A549 (cell line): ENCODE measurements at regions not wholly inside any gene's neighbourhood (a gene's known extent, or its start where the extent isn't known, plus 50 kb on each side); places are given as distances from the start of the nearest gene placed in this dataset.

ENCODE experiments used
- ATAC-seq, 2 experiments: fragments of 200-7000 bp in 1 of 2; fragments of >200 bp in 1 of 2; cut with Nextera tagmentation in 1 of 2; cut with Tn5 transposase in 1 of 2; 3 replicates each; pipeline versions ENCODE4 v1.8.0 to v1.9.1; 2018 to 2020; ENCODE audit warnings: mild to moderate bottlenecking in 1 of 2, moderate library complexity in 1 of 2
- CTCF ChIA-PET: fragments of 300-600 bp; sonication (Branson Sonifier 250); formaldehyde crosslinking; extraction: SDS; loops from one replicate; lab custom pipeline; 2021; ENCODE audit warnings: antibody characterized with exemption, inconsistent platforms; lab: Yijun Ruan, JAX
- POLR2A ChIA-PET: fragments of 350-600 bp; formaldehyde crosslinking; extraction: SDS; loops from one replicate; lab custom pipeline; 2021; ENCODE audit warnings: antibody characterized with exemption, inconsistent platforms; lab: Yijun Ruan, JAX
- DNase-seq, 2 experiments: peaks; one replicate each; pipeline versions ENCODE4 v3.0.0 to v3.0.0-alpha.2; 2011 to 2016; ENCODE audit warnings: low read depth in 1 of 2, low spot score in 1 of 2
- FAIRE-seq: peaks from 2 replicates; lab custom pipeline; 2011; peaks lifted over from hg19 to GRCh38; lab: Jason Lieb, UNC
- H3K27ac ChIP-seq, 2 experiments: fragments of >200 bp; sonication (Bioruptor Twin); formaldehyde crosslinking; 3 replicates each; pipeline ENCODE4 v1.5.1; 2016 to 2017
- H3K4me1 ChIP-seq: fragments of >200 bp; sonication (Bioruptor Twin); formaldehyde crosslinking; 3 replicates; pipeline ENCODE4 v1.6.1; 2016
- H3K4me2 ChIP-seq: fragments of >200 bp; sonication (Bioruptor Twin); formaldehyde crosslinking; 3 replicates; pipeline ENCODE4 v1.6.1; 2016
- H3K4me3 ChIP-seq: fragments of >200 bp; sonication (Bioruptor Twin); formaldehyde crosslinking; 3 replicates; pipeline ENCODE4 v1.5.1; 2016
- H3K9me3 ChIP-seq: fragments of >200 bp; sonication (Bioruptor Twin); formaldehyde crosslinking; 3 replicates; pipeline ENCODE4 v1.6.1; 2016
- CBX2 ChIP-seq: fragments of 200-600 bp; sonication (generic); IDR thresholded peaks from 2 replicates; pipeline ENCODE4 v1.6.1; 2016; ENCODE audit warnings: low read depth, mild to moderate bottlenecking, borderline replicate concordance
- CHD4 ChIP-seq: fragments of 200-600 bp; sonication (generic); IDR thresholded peaks from 2 replicates; pipeline ENCODE4 v1.6.1; 2016; ENCODE audit warnings: antibody characterized with exemption, mild to moderate bottlenecking, borderline replicate concordance
- EHF ChIP-seq: fragments of 250-450 bp; sonication (Bioruptor Pico); IDR thresholded peaks from 2 replicates; pipeline ENCODE4 v1.5.0; 2020; ENCODE audit warnings: mild to moderate bottlenecking
- EHMT2 ChIP-seq: fragments of 200-600 bp; sonication (generic); IDR thresholded peaks from 2 replicates; pipeline ENCODE4 v1.6.1; 2016; ENCODE audit warnings: antibody characterized with exemption, low read depth, mild to moderate bottlenecking, moderate library complexity
- EP300 ChIP-seq, 2 experiments: fragments of >200 bp; sonication (Bioruptor Twin); formaldehyde crosslinking; IDR thresholded peaks; 2 replicates in 1 of 2; 3 replicates in 1 of 2; pipeline ENCODE4 v1.6.1; 2016 to 2017
- FOSB ChIP-seq: fragments of 250-450 bp; sonication (Bioruptor Pico); IDR thresholded peaks from 2 replicates; pipeline ENCODE4 v1.5.0; 2020; ENCODE audit warnings: mild to moderate bottlenecking, moderate library complexity
- FOXS1 ChIP-seq: fragments of 250-450 bp; sonication (Bioruptor Pico); IDR thresholded peaks from 2 replicates; pipeline ENCODE4 v1.5.0; 2020; ENCODE audit warnings: mild to moderate bottlenecking, moderate library complexity
- HOXB5 ChIP-seq: fragments of 250-450 bp; sonication (Bioruptor Pico); IDR thresholded peaks from 2 replicates; pipeline ENCODE4 v1.5.0; 2020; ENCODE audit warnings: mild to moderate bottlenecking, moderate library complexity
- KDM1A ChIP-seq: fragments of 200-600 bp; sonication (generic); IDR thresholded peaks from 2 replicates; pipeline ENCODE4 v1.6.1; 2016; ENCODE audit warnings: low read depth, mild to moderate bottlenecking
- MAZ ChIP-seq: fragments of 150-350 bp; IDR thresholded peaks from 2 replicates; pipeline ENCODE4 v1.6.1; 2014; ENCODE audit warnings: antibody characterized with exemption, low read depth, low read length, borderline replicate concordance
- MYC ChIP-seq: IDR thresholded peaks from 2 replicates; pipeline ENCODE4 v1.6.1; 2012; ENCODE audit warnings: mild to moderate bottlenecking, inconsistent platforms, low read length, improper control_type of control experiment, borderline replicate concordance
- NR3C1 ChIP-seq: fragments of >200 bp; sonication (Bioruptor Twin); formaldehyde crosslinking; IDR thresholded peaks from 3 replicates; pipeline ENCODE4 v1.6.1; 2017
- POLR2A ChIP-seq: IDR thresholded peaks from 2 replicates; pipeline ENCODE4 v1.6.1; 2012; ENCODE audit warnings: mild to moderate bottlenecking, low read length
- POLR2AphosphoS2 ChIP-seq: conservative IDR thresholded peaks from 2 replicates; pipeline ENCODE4 v1.6.1; 2012; ENCODE audit warnings: low read length, improper control_type of control experiment, inconsistent platforms
- RARB ChIP-seq: fragments of 250-450 bp; sonication (Bioruptor Pico); IDR thresholded peaks from 2 replicates; pipeline ENCODE4 v1.8.0; 2021; ENCODE audit warnings: mild to moderate bottlenecking, moderate library complexity
- RCOR1 ChIP-seq: fragments of 150-350 bp; IDR thresholded peaks from 2 replicates; pipeline ENCODE4 v1.6.1; 2014; ENCODE audit warnings: antibody characterized with exemption, low read length, low read depth
- SMC3 ChIP-seq: fragments of >200 bp; sonication (Bioruptor Twin); formaldehyde crosslinking; IDR thresholded peaks from 3 replicates; pipeline ENCODE4 v1.6.1; 2018; ENCODE audit warnings: inconsistent platforms
- TFCP2L1 ChIP-seq: fragments of 250-450 bp; sonication (Bioruptor Pico); IDR thresholded peaks from 2 replicates; pipeline ENCODE4 v1.5.0; 2021; ENCODE audit warnings: mild to moderate bottlenecking
- WGBS: methylation state at CpG from one replicate; pipeline ENCODE4 v1.1.6; 2017; ENCODE audit errors: missing lambda C conversion rate; 5-methylcytosine and 5-hydroxymethylcytosine counted together
- TF ChIP-seq, protein P1 (sequence below): fragments of >200 bp; sonication (Bioruptor Twin); formaldehyde crosslinking; IDR thresholded peaks from 3 replicates; pipeline ENCODE4 v1.5.1; 2016
- TF ChIP-seq, protein P2 (sequence below): fragments of 250-450 bp; sonication (Bioruptor Pico); IDR thresholded peaks from 2 replicates; pipeline ENCODE4 v1.5.0; 2021; ENCODE audit warnings: mild to moderate bottlenecking, moderate library complexity, borderline replicate concordance
- TF ChIP-seq, protein P3 (sequence below): fragments of 200-600 bp; sonication (generic); IDR thresholded peaks from 2 replicates; pipeline ENCODE4 v1.6.1; 2016; ENCODE audit warnings: antibody characterized with exemption, mild to moderate bottlenecking, moderate library complexity

DNA sequence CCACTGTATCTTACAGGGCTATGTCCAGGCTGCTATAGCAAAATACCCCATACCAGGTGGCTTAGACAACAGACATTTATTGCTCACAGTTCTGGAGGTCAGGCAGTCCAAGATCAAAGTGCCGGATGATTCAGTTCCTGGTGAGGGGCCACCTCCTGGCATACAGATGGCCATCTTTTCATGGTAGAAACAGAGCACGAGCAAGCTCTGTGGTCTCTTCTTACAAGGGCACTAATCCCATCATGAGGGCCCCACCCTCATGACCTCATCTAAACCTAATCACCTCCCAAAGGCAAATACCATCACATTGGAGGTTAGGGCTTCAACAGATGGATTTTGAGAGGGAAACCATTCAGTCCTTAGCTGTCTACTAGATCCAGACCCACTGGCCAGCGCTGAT is 117.4 kb upstream of the NECTIN1 start:
- FAIRE-seq: no peak
- Histone ChIP-seq H3K4me3 (no peak overlapping the region), H3K27ac (no peak overlapping the region), H3K4me1 (no peaks in the 10 kb centered on the region), H3K4me2 (no peak overlapping the region), H3K9me3 (no peaks in the 10 kb centered on the region)
- 36% methylated on average over 3 of the region's 3 CpGs for WGBS
- ChIA-PET CTCF (interaction anchor here (0.8 kb wide), 1 partner anchor 16 kb away, joined by 3 read pairs; no protein-coding TSS in a partner anchor), POLR2A (no interaction called here)
- ATAC-seq: no peak
- TF ChIP-seq FOXS1 (CRISPR knock-in tag) (no peak), POLR2AphosphoS2 (no peak), MAZ (no peak), POLR2A (no peak), NR3C1 (no peak), EHMT2 (no peak), EP300 (IDR thresholded peaks at IDR 0.05) (no peak), CHD4 (no peak), CBX2 (no peak), TFCP2L1 (no peak), SMC3 (no peak), EHF (no peak), RARB (CRISPR knock-in tag) (no peak), HOXB5 (CRISPR knock-in tag) (no peak)
- TF ChIP-seq, protein P1, sequence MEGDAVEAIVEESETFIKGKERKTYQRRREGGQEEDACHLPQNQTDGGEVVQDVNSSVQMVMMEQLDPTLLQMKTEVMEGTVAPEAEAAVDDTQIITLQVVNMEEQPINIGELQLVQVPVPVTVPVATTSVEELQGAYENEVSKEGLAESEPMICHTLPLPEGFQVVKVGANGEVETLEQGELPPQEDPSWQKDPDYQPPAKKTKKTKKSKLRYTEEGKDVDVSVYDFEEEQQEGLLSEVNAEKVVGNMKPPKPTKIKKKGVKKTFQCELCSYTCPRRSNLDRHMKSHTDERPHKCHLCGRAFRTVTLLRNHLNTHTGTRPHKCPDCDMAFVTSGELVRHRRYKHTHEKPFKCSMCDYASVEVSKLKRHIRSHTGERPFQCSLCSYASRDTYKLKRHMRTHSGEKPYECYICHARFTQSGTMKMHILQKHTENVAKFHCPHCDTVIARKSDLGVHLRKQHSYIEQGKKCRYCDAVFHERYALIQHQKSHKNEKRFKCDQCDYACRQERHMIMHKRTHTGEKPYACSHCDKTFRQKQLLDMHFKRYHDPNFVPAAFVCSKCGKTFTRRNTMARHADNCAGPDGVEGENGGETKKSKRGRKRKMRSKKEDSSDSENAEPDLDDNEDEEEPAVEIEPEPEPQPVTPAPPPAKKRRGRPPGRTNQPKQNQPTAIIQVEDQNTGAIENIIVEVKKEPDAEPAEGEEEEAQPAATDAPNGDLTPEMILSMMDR: no peak
- no peak for DNase-seq

DNA sequence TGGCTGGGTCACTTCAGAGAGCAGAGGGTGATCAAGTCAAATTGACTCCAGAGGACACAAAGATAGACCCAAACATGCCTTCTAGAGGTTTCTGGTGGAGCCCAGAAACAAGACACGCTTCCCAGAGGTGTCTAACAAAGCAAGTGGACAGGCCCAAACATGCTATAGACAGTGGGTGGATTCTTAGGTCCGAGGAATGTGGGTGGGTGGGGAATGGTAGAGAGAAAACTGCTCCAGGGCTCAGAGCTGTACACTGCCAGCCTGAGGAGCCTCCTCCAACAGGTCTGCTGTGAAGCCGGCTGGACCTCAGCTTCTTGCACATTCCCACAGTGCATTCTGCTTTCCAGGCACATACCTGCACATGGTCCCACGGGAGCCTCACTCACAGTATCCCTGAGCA is 116.8 kb upstream of the NECTIN1 start:
- no peak for DNase-seq
- CTCF ChIA-PET: no interaction called here
- ATAC-seq: no peak

More for the DNA sequence above, 116.8 kb upstream of the NECTIN1 start:
- WGBS: 13% methylated on average over 2 of the region's 4 CpGs
- H3K4me1 ChIP-seq: no peaks in the 10 kb centered on the region
- TF ChIP-seq KDM1A: no peak
- TF ChIP-seq EHMT2: no peak
- no peak for TF ChIP-seq MYC
- TF ChIP-seq SMC3: no peak
- TF ChIP-seq, protein P2, sequence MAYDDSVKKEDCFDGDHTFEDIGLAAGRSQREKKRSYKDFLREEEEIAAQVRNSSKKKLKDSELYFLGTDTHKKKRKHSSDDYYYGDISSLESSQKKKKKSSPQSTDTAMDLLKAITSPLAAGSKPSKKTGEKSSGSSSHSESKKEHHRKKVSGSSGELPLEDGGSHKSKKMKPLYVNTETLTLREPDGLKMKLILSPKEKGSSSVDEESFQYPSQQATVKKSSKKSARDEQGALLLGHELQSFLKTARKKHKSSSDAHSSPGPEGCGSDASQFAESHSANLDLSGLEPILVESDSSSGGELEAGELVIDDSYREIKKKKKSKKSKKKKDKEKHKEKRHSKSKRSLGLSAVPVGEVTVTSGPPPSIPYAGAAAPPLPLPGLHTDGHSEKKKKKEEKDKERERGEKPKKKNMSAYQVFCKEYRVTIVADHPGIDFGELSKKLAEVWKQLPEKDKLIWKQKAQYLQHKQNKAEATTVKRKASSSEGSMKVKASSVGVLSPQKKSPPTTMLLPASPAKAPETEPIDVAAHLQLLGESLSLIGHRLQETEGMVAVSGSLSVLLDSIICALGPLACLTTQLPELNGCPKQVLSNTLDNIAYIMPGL (CRISPR knock-in tag): no peak
- TF ChIP-seq, protein P3, sequence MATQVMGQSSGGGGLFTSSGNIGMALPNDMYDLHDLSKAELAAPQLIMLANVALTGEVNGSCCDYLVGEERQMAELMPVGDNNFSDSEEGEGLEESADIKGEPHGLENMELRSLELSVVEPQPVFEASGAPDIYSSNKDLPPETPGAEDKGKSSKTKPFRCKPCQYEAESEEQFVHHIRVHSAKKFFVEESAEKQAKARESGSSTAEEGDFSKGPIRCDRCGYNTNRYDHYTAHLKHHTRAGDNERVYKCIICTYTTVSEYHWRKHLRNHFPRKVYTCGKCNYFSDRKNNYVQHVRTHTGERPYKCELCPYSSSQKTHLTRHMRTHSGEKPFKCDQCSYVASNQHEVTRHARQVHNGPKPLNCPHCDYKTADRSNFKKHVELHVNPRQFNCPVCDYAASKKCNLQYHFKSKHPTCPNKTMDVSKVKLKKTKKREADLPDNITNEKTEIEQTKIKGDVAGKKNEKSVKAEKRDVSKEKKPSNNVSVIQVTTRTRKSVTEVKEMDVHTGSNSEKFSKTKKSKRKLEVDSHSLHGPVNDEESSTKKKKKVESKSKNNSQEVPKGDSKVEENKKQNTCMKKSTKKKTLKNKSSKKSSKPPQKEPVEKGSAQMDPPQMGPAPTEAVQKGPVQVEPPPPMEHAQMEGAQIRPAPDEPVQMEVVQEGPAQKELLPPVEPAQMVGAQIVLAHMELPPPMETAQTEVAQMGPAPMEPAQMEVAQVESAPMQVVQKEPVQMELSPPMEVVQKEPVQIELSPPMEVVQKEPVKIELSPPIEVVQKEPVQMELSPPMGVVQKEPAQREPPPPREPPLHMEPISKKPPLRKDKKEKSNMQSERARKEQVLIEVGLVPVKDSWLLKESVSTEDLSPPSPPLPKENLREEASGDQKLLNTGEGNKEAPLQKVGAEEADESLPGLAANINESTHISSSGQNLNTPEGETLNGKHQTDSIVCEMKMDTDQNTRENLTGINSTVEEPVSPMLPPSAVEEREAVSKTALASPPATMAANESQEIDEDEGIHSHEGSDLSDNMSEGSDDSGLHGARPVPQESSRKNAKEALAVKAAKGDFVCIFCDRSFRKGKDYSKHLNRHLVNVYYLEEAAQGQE: no peak
- no peak for TF ChIP-seq POLR2AphosphoS2
- no peak for TF ChIP-seq FOSB (CRISPR knock-in tag)
- no peak for TF ChIP-seq FOXS1 (CRISPR knock-in tag)
- TF ChIP-seq RCOR1: no peak
- no peak overlapping the region for H3K27ac ChIP-seq
- POLR2A ChIA-PET: no interaction called here
- H3K4me2 ChIP-seq: no peak overlapping the region
- FAIRE-seq: no peak
- H3K9me3 ChIP-seq: no peaks in the 10 kb centered on the region
- no peak overlapping the region for H3K4me3 ChIP-seq
